Panc1 (cell line): ENCODE measurements at regions not wholly inside any gene's neighbourhood (a gene's known extent, or its start where the extent isn't known, plus 50 kb on each side); places are given as distances from the start of the nearest gene placed in this dataset.

ENCODE experiments used
- ATAC-seq: fragments of 200-7000 bp; cut with Tn5 transposase; 2 replicates; pipeline ENCODE4 v1.9.1; 2020; ENCODE audit warnings: mild to moderate bottlenecking, moderate library complexity
- BruUV-seq: library from RNA; stranded (reverse); fragments of 400-500 nt; replicated peaks from 2 replicates; lab custom pipeline; 2021; lab: Mats Ljungman, UMichigan
- CTCF ChIA-PET: fragments of 300-600 bp; sonication (Branson Sonifier 250); formaldehyde crosslinking; loops from one replicate; lab custom pipeline; 2022; ENCODE audit warnings: antibody characterized with exemption; lab: Charles Lee
- POLR2A ChIA-PET: fragments of 300-600 bp; sonication (Branson Sonifier 250); formaldehyde crosslinking; loops from one replicate; lab custom pipeline; 2022; ENCODE audit warnings: antibody characterized with exemption; lab: Charles Lee
- DNase-seq: peaks from one replicate; pipeline ENCODE4 v3.0.0-alpha.2; 2010; ENCODE audit warnings: low read depth, low spot score
- H3K27ac ChIP-seq: 2 replicates; pipeline ENCODE4 v1.5.1; 2011; ENCODE audit warnings: mild to moderate bottlenecking, low read length, inconsistent platforms
- H3K27me3 ChIP-seq: fragments of 200-500 bp; sonication (Bioruptor generic); 2 replicates; pipeline ENCODE4 v1.6.0; 2014; ENCODE audit warnings: low read length, inconsistent platforms; ENCODE audit not compliant: control insufficient read depth, insufficient read depth
- H3K36me3 ChIP-seq: fragments of 200-500 bp; sonication (Bioruptor generic); 2 replicates; pipeline ENCODE4 v1.5.1; 2014; ENCODE audit warnings: inconsistent platforms, mild to moderate bottlenecking, low read length, moderate library complexity; ENCODE audit not compliant: control insufficient read depth, insufficient read depth
- H3K4me1 ChIP-seq: 2 replicates; pipeline ENCODE4 v1.5.1; 2011; ENCODE audit warnings: inconsistent platforms, mild to moderate bottlenecking, low read length, moderate library complexity; ENCODE audit not compliant: control insufficient read depth, insufficient read depth
- H3K4me3 ChIP-seq, 2 experiments: 2 replicates each; pipeline ENCODE4 v1.5.1; 2011 to 2012; ENCODE audit warnings: low read depth in 2 of 2, low read length in 2 of 2, mild to moderate bottlenecking in 2 of 2, inconsistent platforms in 1 of 2, moderate library complexity in 1 of 2
- H3K9me3 ChIP-seq: fragments of 200-500 bp; sonication (Bioruptor generic); 2 replicates; pipeline ENCODE4 v1.5.1; 2014; ENCODE audit warnings: low read depth, mild to moderate bottlenecking, inconsistent platforms, low read length, moderate library complexity; ENCODE audit not compliant: control insufficient read depth, insufficient read depth
- CTCF ChIP-seq: fragments of 450-650 bp; IDR thresholded peaks from 2 replicates; pipeline ENCODE4 v1.5.1; 2017; ENCODE audit warnings: mild to moderate bottlenecking
- POLR2AphosphoS5 ChIP-seq: IDR thresholded peaks from 2 replicates; pipeline ENCODE4 v1.6.1; 2012; ENCODE audit warnings: mild to moderate bottlenecking, low read depth, low read length, moderate library complexity
- REST ChIP-seq, 2 experiments: IDR thresholded peaks; 2 replicates each; pipeline ENCODE4 v1.6.1; 2011 to 2012; ENCODE audit warnings: low read depth in 2 of 2, control low read depth in 1 of 2, low read length in 1 of 2, mild to moderate bottlenecking in 1 of 2, moderate library complexity in 1 of 2; ENCODE audit not compliant: insufficient read depth in 1 of 2
- SIN3A ChIP-seq: IDR thresholded peaks from 2 replicates; pipeline ENCODE4 v1.6.1; 2012; ENCODE audit warnings: low read depth, mild to moderate bottlenecking, low read length, moderate library complexity, borderline replicate concordance; ENCODE audit not compliant: insufficient read depth
- TCF7L2 ChIP-seq: IDR thresholded peaks from 2 replicates; pipeline ENCODE4 v1.6.1; 2011; ENCODE audit warnings: mild to moderate bottlenecking, low read depth, low read length, inconsistent platforms
- in situ Hi-C: cut with HindIII; loops from 2 replicates; pipeline ENCODE4 v1.10.0; 2016; ENCODE audit warnings: low sequenced_read_pairs, low pct_unique_long_range_greater_than_20kb
- intact Hi-C: fragments of 100-400 bp; cut with micrococcal nuclease; formaldehyde crosslinking; loops from one replicate; pipeline ENCODE4 v1.10.0; 2022; ENCODE audit not compliant: unreplicated experiment

GRCh38 chr14:53534841-53535240, 381.7 kb upstream of the DDHD1 start:
- intact Hi-C loops = loop anchor here (5.0 kb wide), 2 partner anchors 642 to 812 kb away; no protein-coding TSS in a partner anchor
- H3K4me3 ChIP-seq = no peak overlapping the region
- no peak overlapping the region for H3K27ac ChIP-seq
- POLR2A ChIA-PET = no interaction called here
- no peaks in the 10 kb centered on the region for H3K4me1 ChIP-seq
- ATAC-seq (no peak), DNase-seq (no peak)
- no peaks in the 10 kb centered on the region for H3K9me3 ChIP-seq
- BruUV-seq = no TSS peak
- no peaks in the 10 kb centered on the region for H3K27me3 ChIP-seq
- no peak for TF ChIP-seq REST (IDR thresholded peaks at IDR 0.05; ENCODE audit: insufficient read depth in 1 of 2, low read depth in 2 of 2, low read length in 1 of 2)
- no peak for TF ChIP-seq SIN3A
- TF ChIP-seq POLR2AphosphoS5 = no peak
- no peak for TF ChIP-seq TCF7L2
- no peak for TF ChIP-seq CTCF
- CTCF ChIA-PET = no interaction called here
- in situ Hi-C loops = no loop called here
- no peaks in the 10 kb centered on the region for H3K36me3 ChIP-seq

GRCh38 chr14:53533384-53533970, 380.4 kb upstream of the DDHD1 start:
- H3K27ac ChIP-seq = no peak overlapping the region
- BruUV-seq = no TSS peak
- no peaks in the 10 kb centered on the region for H3K27me3 ChIP-seq
- TF ChIP-seq CTCF (no peak), POLR2AphosphoS5 (no peak), REST (IDR thresholded peaks at IDR 0.05; ENCODE audit: insufficient read depth in 1 of 2, low read depth in 2 of 2, low read length in 1 of 2) (no peak), TCF7L2 (no peak), SIN3A (no peak)
- POLR2A ChIA-PET = no interaction called here
- H3K4me1 ChIP-seq = no peaks in the 10 kb centered on the region
- no peaks in the 10 kb centered on the region for H3K36me3 ChIP-seq
- DNase-seq = no peak
- H3K9me3 ChIP-seq = no peaks in the 10 kb centered on the region
- no peak overlapping the region for H3K4me3 ChIP-seq
- CTCF ChIA-PET = no interaction called here
- ATAC-seq = no peak
- intact Hi-C loops = no loop called here
- in situ Hi-C loops = no loop called here
